D341Med (cell line): ENCODE measurements at regions not wholly inside any gene's neighbourhood (a gene's known extent, or its start where the extent isn't known, plus 50 kb on each side); places are given as distances from the start of the nearest gene placed in this dataset.

ENCODE experiments used
- DNase-seq: peaks from one replicate; pipeline ENCODE4 v3.0.0; 2012; ENCODE audit warnings: low spot score

DNA sequence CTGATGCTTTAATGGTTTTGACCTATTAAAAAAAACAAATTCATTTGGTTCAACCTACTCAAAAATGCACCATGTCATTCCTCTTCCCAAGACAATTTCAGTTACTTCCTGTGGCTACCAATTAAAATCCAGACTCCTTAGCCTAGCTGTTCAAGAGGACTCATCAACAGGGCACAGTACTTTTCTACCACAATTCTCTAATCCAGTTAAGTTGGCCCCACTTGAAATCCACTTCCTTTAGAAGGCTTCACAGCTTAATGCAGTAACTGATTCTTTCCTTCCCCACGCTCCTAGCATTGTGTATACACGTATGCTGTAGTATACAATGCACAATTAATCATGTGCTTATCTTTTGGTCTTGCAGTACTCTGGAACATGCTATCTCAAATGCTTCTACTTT lies 129.8 kb downstream of the UGT8 start:
- DNase-seq: no peak

DNA sequence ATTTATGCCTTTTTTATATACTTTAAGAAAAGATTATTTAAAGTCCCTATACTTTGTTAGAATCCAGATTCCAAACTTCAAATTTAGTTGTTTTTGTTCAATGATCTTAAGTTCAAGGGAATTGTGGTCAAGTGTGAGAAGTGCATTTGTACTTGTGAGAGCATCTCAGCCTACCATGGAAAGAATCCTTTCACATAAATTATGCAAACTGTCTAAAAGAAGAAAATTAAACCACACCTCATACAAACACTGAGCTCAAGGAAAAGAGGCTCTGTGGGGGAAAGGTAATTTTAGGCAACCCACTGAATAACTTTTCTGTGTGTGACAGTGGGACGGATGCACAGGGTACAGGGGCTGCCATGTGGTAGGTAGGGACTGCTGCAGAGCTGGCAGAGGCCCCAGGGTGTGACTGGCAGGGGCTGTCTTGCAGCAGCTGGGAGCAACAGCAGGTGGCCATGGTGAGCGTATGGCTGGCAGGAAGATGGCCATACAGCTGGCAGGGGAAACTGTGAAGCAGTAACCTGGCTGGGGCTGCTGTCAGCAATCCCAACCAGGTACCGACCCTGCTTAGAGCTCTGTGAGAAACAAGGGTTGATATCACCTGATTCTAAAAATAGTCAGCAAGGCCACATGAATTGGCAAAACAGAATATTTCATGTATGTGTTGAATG lies 130.6 kb downstream of the UGT8 start:
- DNase-seq: peak; percentile 34

DNA sequence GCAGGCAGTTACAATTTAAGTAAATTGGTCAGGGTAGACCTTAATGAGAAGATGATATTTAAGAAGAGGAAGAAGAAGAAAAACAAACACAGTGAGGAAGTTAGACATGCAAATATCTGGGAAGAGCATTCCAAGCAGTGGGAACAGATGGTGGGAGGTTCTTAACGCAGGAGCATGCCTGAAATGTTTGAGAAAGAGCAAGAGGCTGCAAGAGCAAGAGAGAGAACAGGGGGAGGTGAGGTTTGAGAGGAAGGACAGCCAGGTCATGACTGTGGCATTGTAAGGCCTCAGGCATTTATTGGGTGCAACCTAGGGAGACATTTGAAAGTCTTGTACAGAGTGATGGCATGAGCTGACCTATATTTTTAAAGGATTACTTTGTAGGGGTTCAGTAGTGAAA lies 136.0 kb downstream of the UGT8 start:
- DNase-seq: peak; percentile 27

DNA sequence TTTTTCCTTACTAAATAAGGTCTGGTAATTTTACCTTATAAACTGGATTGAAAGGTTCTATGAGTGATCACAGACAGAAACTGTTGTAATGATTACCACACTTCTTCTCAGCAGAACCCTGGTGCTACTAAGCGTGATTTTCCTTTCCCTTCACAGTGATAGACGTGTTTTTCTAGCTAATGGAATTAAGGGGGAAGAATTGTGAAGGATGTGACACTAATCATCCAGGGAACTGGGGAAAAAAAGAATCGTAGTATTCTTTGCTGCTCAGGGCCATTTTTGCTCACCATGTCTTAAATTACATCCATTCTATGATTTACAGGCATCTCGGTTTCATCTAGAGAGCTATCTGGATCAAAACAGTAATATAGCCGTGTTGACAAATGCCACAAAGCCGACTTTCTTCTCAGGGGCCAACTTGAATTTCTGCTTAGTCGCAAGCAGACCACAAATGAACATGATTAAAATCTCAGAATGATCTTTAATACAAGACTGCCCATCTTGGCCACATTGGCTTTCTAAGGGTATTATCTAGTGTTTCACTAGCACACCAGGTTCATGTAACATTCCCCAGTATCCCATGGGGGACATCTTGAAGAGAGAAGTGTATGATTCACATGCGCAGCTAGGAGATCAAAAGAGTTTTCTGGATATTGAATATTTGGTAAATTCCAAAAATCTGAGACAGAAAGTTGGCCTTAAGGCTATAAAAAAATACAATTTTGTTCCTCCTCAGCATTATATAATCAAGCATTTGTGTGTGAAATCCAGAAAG lies 154.0 kb downstream of the UGT8 start:
- no peak for DNase-seq

DNA sequence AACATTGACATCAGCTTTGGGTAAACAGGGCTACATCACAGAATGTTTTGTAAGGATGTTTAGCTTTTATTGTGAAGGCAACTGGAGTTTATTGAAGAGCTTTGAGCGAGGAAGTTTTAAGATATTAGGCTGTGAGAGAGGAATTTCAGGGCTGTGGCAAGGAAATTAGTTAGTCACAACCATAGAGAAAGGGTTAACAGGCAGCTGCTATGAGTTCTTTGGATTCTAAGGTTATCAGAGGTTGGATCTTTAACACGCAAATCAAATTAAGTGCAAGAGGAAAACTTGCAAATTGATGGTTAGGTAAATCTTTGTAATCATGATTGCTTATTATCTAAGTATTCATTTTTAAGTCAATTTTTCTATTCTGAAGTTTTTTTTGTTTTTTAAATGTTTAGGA lies 156.0 kb downstream of the UGT8 start:
- no peak for DNase-seq

DNA sequence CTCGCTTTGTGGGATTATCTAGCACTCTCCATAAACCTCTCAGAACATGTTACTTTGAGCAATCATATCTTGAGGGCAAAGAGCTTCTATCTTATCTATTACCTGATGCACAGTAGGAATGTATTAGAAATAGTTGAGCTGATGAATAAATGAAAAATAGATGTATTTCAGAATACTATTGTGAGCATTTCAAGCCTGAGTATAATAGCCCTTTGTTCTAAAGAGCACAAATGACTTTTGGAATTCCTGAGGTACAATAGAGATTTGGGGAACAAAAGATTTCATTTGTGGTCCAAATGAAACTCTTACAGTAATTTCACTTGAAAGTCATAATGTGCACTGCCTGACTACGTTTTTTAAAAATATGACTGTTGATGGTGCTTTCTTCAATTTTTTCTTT lies 159.5 kb downstream of the UGT8 start:
- DNase-seq: no peak

DNA sequence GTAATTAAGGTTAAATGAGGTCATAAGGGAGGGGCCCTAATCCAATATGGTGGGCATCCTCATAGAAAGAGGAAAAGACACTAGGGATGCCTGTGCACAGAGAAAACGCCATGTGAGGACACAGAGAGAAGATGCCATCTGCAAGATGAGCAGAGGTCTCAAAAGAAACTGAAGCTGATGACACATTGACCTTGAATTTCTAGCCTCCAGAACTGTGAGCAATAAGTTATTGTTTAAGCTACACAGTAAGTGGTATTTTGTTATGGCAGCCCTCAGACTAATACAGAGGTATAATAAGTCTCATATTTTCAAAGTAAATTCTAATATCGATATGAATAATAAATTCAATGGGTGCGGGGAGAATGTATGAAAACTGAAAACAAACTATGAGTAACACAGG lies 169.9 kb downstream of the UGT8 start:
- DNase-seq: no peak

DNA sequence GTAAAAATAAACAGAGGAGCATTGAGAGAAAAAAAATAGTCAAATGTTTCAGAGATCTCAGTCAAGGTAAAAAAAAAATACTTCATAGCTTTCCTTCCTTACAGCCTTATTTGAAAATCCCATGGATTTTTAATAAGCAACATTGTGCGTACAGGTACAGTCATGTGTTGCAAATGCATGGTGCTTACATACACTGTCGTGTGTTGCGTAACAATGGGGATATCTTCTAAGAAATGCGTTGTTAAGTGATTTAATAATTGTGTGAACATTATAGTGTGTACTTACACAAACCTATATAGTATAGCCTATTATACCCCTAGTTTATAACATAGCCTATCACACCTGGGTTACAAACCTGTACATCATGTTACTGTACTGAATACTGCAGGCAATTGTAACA lies 172.0 kb downstream of the UGT8 start:
- DNase-seq: no peak

DNA sequence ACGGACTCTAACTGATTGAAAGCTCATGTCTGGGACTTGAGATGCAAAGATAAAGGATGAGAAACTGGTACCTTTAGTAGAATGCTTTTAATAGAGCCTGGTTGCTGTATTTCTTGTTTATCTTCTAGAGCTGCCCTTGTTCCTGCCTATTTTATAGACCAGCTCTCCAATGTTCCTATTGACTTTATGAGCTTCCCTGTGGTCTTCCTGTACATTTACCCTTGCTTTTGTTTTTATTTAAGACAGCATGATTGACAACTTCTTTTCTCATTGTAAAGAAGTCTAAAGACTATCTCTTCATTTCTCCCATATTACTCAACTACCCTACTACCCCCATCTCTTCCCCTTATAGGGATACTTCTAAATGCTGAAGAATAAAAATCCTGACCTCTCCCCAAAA lies 174.7 kb downstream of the UGT8 start:
- no peak for DNase-seq
